Keratinocyte (primary cell): ENCODE measurements at regions not wholly inside any gene's neighbourhood (a gene's known extent, or its start where the extent isn't known, plus 50 kb on each side); places are given as distances from the start of the nearest gene placed in this dataset.
A peak's percentile ranks its signal among the peaks of the same experiment; 100 is the strongest.
"Not testable (repeated sequence)": the region's sequence is repeated elsewhere in the genome, so short reads cannot be mapped to it uniquely, and the experiment has no call there.

ENCODE experiments used
- DNase-seq: peaks from one replicate; pipeline ENCODE4 v3.0.0-alpha.2; 2011; ENCODE audit warnings: low read depth, missing footprints, low spot score
- FAIRE-seq: peaks from 2 replicates; lab custom pipeline; 2011; peaks lifted over from hg19 to GRCh38; lab: Jason Lieb, UNC
- H2AFZ ChIP-seq: 2 replicates; pipeline ENCODE4 v1.6.0; 2012; ENCODE audit warnings: low read length, control low read depth, inconsistent platforms; ENCODE audit not compliant: control insufficient read depth
- H3K27ac ChIP-seq: 2 replicates; pipeline ENCODE4 v1.5.1; 2011; ENCODE audit warnings: low read length; ENCODE audit not compliant: control insufficient read depth, insufficient read depth
- H3K27me3 ChIP-seq: 3 replicates; pipeline ENCODE4 v1.6.0; 2011; ENCODE audit warnings: low read length; ENCODE audit not compliant: control insufficient read depth, insufficient read depth; ENCODE audit errors: extremely low read depth
- H3K36me3 ChIP-seq, 2 experiments: 2 replicates in 1 of 2; 3 replicates in 1 of 2; pipeline ENCODE4 v1.5.1; 2011; ENCODE audit warnings: low read length in 2 of 2, mild to moderate bottlenecking in 1 of 2; ENCODE audit not compliant: control insufficient read depth in 2 of 2, insufficient read depth in 2 of 2; ENCODE audit errors: extremely low read depth in 1 of 2
- H3K4me1 ChIP-seq: 3 replicates; pipeline ENCODE4 v1.5.1; 2011; ENCODE audit warnings: low read length; ENCODE audit not compliant: control insufficient read depth, insufficient read depth; ENCODE audit errors: extremely low read depth
- H3K4me2 ChIP-seq: 3 replicates; pipeline ENCODE4 v1.6.0; 2011; ENCODE audit warnings: low read depth, low read length; ENCODE audit not compliant: control insufficient read depth, insufficient read depth; ENCODE audit errors: extremely low read depth
- H3K4me3 ChIP-seq, 3 experiments: fragments of 200-600 bp in 1 of 3; sonication (generic) in 1 of 3; 2 replicates in 2 of 3; 3 replicates in 1 of 3; pipeline ENCODE4 v1.5.1; 2011 to 2016; ENCODE audit warnings: low read length in 3 of 3, mild to moderate bottlenecking in 3 of 3, control low read depth in 2 of 3, inconsistent platforms in 1 of 3, low read depth in 1 of 3, mixed read lengths in 1 of 3, mixed run types in 1 of 3, moderate library complexity in 1 of 3; ENCODE audit not compliant: control insufficient read depth in 2 of 3, insufficient read depth in 2 of 3; ENCODE audit errors: extremely low read depth in 1 of 3
- H3K79me2 ChIP-seq: 2 replicates; pipeline ENCODE4 v1.6.0; 2012; ENCODE audit warnings: low read length; ENCODE audit not compliant: control insufficient read depth, insufficient read depth
- H3K9ac ChIP-seq: 3 replicates; pipeline ENCODE4 v1.6.0; 2011; ENCODE audit warnings: low read length; ENCODE audit not compliant: control insufficient read depth, insufficient read depth; ENCODE audit errors: extremely low read depth
- H3K9me1 ChIP-seq: 3 replicates; pipeline ENCODE4 v1.6.0; 2011; ENCODE audit warnings: low read length; ENCODE audit not compliant: control insufficient read depth, insufficient read depth; ENCODE audit errors: extremely low read depth
- H3K9me3 ChIP-seq: 2 replicates; pipeline ENCODE4 v1.5.1; 2012; ENCODE audit warnings: low read depth, low read length; ENCODE audit not compliant: control insufficient read depth
- H4K20me1 ChIP-seq: 3 replicates; pipeline ENCODE4 v1.6.0; 2011; ENCODE audit warnings: low read length; ENCODE audit not compliant: control insufficient read depth, insufficient read depth; ENCODE audit errors: extremely low read depth
- EZH2 ChIP-seq: IDR thresholded peaks from one replicate; pipeline ENCODE4 v1.6.1; 2012; ENCODE audit warnings: inconsistent platforms, mild to moderate bottlenecking, low read length, moderate library complexity
- dilution Hi-C: fragments of 300-500 bp; cut with MboI; formaldehyde crosslinking; loops from one replicate; pipeline ENCODE4 v1.7.0; 2020; ENCODE audit warnings: low sequenced_read_pairs; ENCODE audit not compliant: extremely low pct_ligation_motif_present
- TF ChIP-seq, protein P1 (sequence below), 3 experiments: IDR thresholded peaks in 1 of 3; conservative IDR thresholded peaks in 1 of 3; optimal IDR thresholded peaks in 1 of 3; 2 replicates in 2 of 3; 3 replicates in 1 of 3; pipeline versions ENCODE3 to v1.5.1; 2011; ENCODE audit warnings: low read length in 3 of 3, mild to moderate bottlenecking in 3 of 3, moderate library complexity in 2 of 3, control low read depth in 1 of 3, inconsistent platforms in 1 of 3; ENCODE audit not compliant: insufficient read depth in 2 of 3; ENCODE audit errors: extremely low read depth in 1 of 3

DNA sequence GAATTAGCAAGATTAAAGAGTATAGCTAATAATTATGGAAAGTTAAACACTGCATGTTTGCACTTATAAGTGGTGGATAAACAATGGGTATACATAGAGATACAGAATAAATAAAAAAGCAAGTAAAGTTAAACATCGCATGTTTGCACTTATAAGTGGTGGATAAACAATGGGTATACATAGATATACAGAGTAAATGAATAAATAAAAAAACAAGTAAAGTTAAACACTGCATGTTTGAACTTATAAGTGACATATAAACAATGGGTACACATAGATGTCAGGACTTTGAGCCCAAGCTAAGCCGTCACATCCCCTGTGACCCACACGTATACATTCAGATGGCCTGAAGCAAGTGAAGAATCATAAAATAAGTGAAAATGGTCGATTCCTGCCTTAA, 1533.3 kb upstream of the SPRY2 start:
- no peak for DNase-seq
- dilution Hi-C loops: no loop called here
- no peak for FAIRE-seq
- Histone ChIP-seq H4K20me1 (no peaks in the 10 kb centered on the region), H3K4me2 (no peak overlapping the region), H3K9me1 (no peaks in the 10 kb centered on the region), H3K4me3 (no peak overlapping the region), H3K4me1 (no peaks in the 10 kb centered on the region), H3K27me3 (no peaks in the 10 kb centered on the region), H3K36me3 (no peaks in the 10 kb centered on the region), H3K9ac (no peak overlapping the region), H3K79me2 (no peaks in the 10 kb centered on the region), H3K27ac (no peak overlapping the region), H3K9me3 (no peaks in the 10 kb centered on the region), H2AFZ (no peak overlapping the region)
- TF ChIP-seq, protein P1, sequence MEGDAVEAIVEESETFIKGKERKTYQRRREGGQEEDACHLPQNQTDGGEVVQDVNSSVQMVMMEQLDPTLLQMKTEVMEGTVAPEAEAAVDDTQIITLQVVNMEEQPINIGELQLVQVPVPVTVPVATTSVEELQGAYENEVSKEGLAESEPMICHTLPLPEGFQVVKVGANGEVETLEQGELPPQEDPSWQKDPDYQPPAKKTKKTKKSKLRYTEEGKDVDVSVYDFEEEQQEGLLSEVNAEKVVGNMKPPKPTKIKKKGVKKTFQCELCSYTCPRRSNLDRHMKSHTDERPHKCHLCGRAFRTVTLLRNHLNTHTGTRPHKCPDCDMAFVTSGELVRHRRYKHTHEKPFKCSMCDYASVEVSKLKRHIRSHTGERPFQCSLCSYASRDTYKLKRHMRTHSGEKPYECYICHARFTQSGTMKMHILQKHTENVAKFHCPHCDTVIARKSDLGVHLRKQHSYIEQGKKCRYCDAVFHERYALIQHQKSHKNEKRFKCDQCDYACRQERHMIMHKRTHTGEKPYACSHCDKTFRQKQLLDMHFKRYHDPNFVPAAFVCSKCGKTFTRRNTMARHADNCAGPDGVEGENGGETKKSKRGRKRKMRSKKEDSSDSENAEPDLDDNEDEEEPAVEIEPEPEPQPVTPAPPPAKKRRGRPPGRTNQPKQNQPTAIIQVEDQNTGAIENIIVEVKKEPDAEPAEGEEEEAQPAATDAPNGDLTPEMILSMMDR (optimal IDR thresholded peaks at IDR 0.05 in 1 of 3, IDR thresholded peaks at IDR 0.05 in 1 of 3, conservative IDR thresholded peaks at IDR 0.05 in 1 of 3; ENCODE audit: extremely low read depth in 1 of 3, insufficient read depth in 2 of 3, low read length in 3 of 3): no peak
- no peak for TF ChIP-seq EZH2

DNA sequence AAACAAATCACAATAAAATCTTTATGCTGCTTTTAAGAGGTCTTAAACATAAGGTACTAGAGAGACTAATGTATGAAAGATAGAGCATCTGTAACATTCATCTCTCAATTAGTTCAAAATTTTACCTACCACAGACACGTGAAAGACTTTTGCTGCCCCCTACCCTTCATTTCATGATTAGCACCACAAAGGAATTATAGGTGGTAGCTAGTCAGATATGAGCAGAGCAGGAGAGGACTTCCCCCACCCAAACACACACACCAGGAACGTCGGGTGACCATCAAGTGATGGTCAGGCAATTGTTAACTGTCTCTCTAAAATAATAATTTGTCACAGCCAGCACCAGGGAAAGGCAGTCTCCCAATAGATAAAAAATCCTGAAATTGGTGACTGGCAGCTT, 1531.7 kb upstream of the SPRY2 start:
- H3K27ac ChIP-seq: no peak overlapping the region
- TF ChIP-seq, protein P1 (optimal IDR thresholded peaks at IDR 0.05 in 1 of 3, IDR thresholded peaks at IDR 0.05 in 1 of 3, conservative IDR thresholded peaks at IDR 0.05 in 1 of 3; ENCODE audit: extremely low read depth in 1 of 3, insufficient read depth in 2 of 3, low read length in 3 of 3): peak in 2 of 3 experiments; percentile 4 to 10
- TF ChIP-seq EZH2: no peak
- H3K36me3 ChIP-seq: no peaks in the 10 kb centered on the region
- H3K9me1 ChIP-seq: no peaks in the 10 kb centered on the region
- no peak overlapping the region for H3K4me3 ChIP-seq
- no peak overlapping the region for H2AFZ ChIP-seq
- no peaks in the 10 kb centered on the region for H3K27me3 ChIP-seq
- no peaks in the 10 kb centered on the region for H3K4me1 ChIP-seq
- H4K20me1 ChIP-seq: no peaks in the 10 kb centered on the region
- no peaks in the 10 kb centered on the region for H3K79me2 ChIP-seq
- no peak for DNase-seq
- no peaks in the 10 kb centered on the region for H3K9me3 ChIP-seq
- no peak overlapping the region for H3K9ac ChIP-seq
- FAIRE-seq: no peak
- dilution Hi-C loops: no loop called here
- H3K4me2 ChIP-seq: no peak overlapping the region

DNA sequence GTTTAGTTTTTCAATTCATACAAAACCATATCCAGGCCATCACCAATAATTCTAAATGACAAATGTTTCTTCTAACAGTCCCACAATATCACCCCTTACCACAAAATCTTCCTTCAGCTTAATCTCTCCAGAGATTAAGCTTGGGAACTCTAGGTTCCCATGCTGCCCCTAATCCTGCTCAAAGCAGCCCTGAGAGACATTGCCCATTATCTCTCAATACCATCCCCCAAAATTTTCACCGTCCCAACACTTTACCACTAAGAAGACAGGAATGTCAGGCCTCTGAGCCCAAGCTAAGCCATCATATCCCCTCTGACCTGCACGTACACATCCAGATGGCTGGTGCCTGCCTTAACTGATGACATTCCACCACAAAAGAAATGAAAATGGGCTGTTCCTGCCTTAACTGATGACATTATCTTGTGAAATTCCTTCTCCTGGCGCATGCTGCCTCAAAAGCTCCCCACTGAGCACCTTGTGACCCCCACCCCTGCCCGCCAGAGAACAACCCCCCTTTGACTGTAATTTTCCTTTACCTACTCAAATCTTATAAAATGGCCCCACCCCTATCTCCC, 1530.9 kb upstream of the SPRY2 start:
- H3K27ac ChIP-seq, H3K27me3 ChIP-seq, H3K79me2 ChIP-seq, H3K4me1 ChIP-seq, dilution Hi-C loops, H3K9ac ChIP-seq, H3K4me3 ChIP-seq, H2AFZ ChIP-seq, H3K9me3 ChIP-seq, H3K9me1 ChIP-seq, H4K20me1 ChIP-seq, H3K36me3 ChIP-seq, FAIRE-seq, DNase-seq, H3K4me2 ChIP-seq: not testable (repeated sequence)
